Kidney (tissue), 13 donors: ENCODE measurements at regions not wholly inside any gene's neighbourhood (a gene's known extent, or its start where the extent isn't known, plus 50 kb on each side); places are given as distances from the start of the nearest gene placed in this dataset.

Experiments
- DNase-seq, 5 donors: peaks; one replicate each; pipeline ENCODE4 v3.0.0-alpha.2; 2013 to 2020
- FAIRE-seq: peaks from 2 replicates; lab custom pipeline; 2012; peaks lifted over from hg19 to GRCh38; lab: Jason Lieb, UNC
- H3K27ac ChIP-seq, 2 donors: one replicate each; pipeline ENCODE4 v1.7.0; 2013; ENCODE audit warnings: low read depth in 2 of 2, low read length in 2 of 2, inconsistent platforms in 1 of 2
- H3K27me3 ChIP-seq: one replicate; pipeline ENCODE4 v1.7.1; 2013; ENCODE audit warnings: low read length, inconsistent platforms; ENCODE audit not compliant: control insufficient read depth, insufficient read depth
- H3K36me3 ChIP-seq, 3 donors: one replicate each; pipeline versions ENCODE4 v1.7.0 to v1.7.1; 2013; ENCODE audit warnings: low read length in 3 of 3, control low read depth in 1 of 3, inconsistent platforms in 1 of 3; ENCODE audit not compliant: insufficient read depth in 3 of 3, control insufficient read depth in 2 of 3
- H3K4me1 ChIP-seq, 3 donors: one replicate each; pipeline versions ENCODE4 v1.7.0 to v1.7.1; 2013; ENCODE audit warnings: low read length in 3 of 3, inconsistent platforms in 1 of 3, low read depth in 1 of 3; ENCODE audit not compliant: control insufficient read depth in 2 of 3, insufficient read depth in 2 of 3
- H3K4me3 ChIP-seq, 3 donors: one replicate each; pipeline versions ENCODE4 v1.7.0 to v1.8.1; 2013; ENCODE audit warnings: low read length in 3 of 3, control low read depth in 1 of 3, inconsistent platforms in 1 of 3
- H3K9ac ChIP-seq, 3 donors: one replicate each; pipeline versions ENCODE4 v1.7.0 to v1.7.1; 2013; ENCODE audit warnings: low read length in 3 of 3, control low read depth in 1 of 3, inconsistent platforms in 1 of 3
- H3K9me3 ChIP-seq, 3 donors: one replicate each; pipeline versions ENCODE4 v1.7.0 to v1.7.1; 2013; ENCODE audit warnings: low read length in 3 of 3, control low read depth in 1 of 3, inconsistent platforms in 1 of 3; ENCODE audit not compliant: control insufficient read depth in 2 of 3, insufficient read depth in 1 of 3
- intact Hi-C: fragments of 100-400 bp; cut with DNase I; formaldehyde crosslinking; loops from one replicate; pipeline ENCODE4 v1.11.1; 2022
- TF ChIP-seq, protein P1 (sequence below): IDR thresholded peaks from 3 replicates; pipeline ENCODE4 v1.5.1; 2012; ENCODE audit warnings: mild to moderate bottlenecking, moderate library complexity, borderline replicate concordance; ENCODE audit not compliant: insufficient read depth; ENCODE audit errors: extremely low read depth
- donor health status: control.
- donor health status: control.
- donor health status: control.
- donor health status: control.
- donor health status: control.
- donor health status: DM: yes; HTN: yes; CAD: no.
- donor health status: Normal renal cell carcinoma (clear cell type).

DNA sequence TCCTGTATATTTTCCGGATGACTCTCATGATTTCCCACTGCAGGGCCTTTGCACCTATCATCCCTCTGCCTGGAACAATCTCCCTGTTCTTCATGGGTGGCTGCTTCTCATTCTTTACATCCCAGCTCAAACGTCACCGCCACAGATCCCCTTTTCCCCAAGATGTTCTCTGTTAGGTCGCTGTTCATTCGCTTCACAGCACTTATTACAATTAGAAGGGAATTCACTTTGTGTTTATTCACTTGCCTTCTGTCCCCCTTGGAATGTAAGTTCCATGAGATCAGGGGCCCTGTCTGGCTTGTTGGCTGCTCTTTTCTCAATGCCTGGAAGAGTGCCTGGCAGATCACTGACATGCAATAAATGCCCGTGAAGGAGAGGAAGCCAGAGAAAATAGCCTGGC is 106.7 kb downstream of the FOXI3 start:
- no peak overlapping the region for H3K4me3 ChIP-seq
- intact Hi-C loops: no loop called here
- H3K9me3 ChIP-seq: no peaks in the 10 kb centered on the region
- FAIRE-seq: no peak
- H3K27me3 ChIP-seq: no peaks in the 10 kb centered on the region
- TF ChIP-seq, protein P1, sequence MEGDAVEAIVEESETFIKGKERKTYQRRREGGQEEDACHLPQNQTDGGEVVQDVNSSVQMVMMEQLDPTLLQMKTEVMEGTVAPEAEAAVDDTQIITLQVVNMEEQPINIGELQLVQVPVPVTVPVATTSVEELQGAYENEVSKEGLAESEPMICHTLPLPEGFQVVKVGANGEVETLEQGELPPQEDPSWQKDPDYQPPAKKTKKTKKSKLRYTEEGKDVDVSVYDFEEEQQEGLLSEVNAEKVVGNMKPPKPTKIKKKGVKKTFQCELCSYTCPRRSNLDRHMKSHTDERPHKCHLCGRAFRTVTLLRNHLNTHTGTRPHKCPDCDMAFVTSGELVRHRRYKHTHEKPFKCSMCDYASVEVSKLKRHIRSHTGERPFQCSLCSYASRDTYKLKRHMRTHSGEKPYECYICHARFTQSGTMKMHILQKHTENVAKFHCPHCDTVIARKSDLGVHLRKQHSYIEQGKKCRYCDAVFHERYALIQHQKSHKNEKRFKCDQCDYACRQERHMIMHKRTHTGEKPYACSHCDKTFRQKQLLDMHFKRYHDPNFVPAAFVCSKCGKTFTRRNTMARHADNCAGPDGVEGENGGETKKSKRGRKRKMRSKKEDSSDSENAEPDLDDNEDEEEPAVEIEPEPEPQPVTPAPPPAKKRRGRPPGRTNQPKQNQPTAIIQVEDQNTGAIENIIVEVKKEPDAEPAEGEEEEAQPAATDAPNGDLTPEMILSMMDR: no peak
- no peak for DNase-seq
- no peak overlapping the region for H3K27ac ChIP-seq
- H3K36me3 ChIP-seq: no peaks in the 10 kb centered on the region
- H3K9ac ChIP-seq: no peak overlapping the region
- peaks cover 0 to 1% (median 0%) of the 10 kb centered on the region in 3 donors for H3K4me1 ChIP-seq

DNA sequence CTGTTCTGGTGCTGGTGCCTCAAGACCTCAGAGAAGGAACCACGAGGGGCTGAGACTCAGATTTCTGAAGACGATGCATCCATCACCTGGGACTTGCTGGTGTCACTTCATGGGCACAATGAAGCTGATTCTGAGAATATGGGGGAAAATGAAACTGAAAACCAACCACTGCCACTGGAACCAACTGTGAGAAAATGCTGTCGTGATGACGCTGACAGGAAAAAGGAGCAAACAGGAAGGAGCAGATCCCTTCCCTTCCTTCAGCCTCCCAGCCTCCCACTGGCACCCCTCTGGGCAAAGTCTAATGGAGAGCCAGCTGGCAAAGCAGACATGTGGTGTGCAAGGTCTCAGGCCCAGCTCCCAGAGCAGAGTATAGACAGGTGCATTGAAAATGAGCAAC is 109.7 kb downstream of the FOXI3 start:
- intact Hi-C loops: no loop called here
- FAIRE-seq (no peak), DNase-seq (no peak)
- Histone ChIP-seq H3K27me3 (no peaks in the 10 kb centered on the region), H3K4me3 (no peak overlapping the region), H3K9me3 (no peaks in the 10 kb centered on the region), H3K27ac (no peak overlapping the region), H3K4me1 (no peaks in the 10 kb centered on the region), H3K9ac (no peak overlapping the region), H3K36me3 (no peaks in the 10 kb centered on the region)
- TF ChIP-seq, protein P1: no peak

DNA sequence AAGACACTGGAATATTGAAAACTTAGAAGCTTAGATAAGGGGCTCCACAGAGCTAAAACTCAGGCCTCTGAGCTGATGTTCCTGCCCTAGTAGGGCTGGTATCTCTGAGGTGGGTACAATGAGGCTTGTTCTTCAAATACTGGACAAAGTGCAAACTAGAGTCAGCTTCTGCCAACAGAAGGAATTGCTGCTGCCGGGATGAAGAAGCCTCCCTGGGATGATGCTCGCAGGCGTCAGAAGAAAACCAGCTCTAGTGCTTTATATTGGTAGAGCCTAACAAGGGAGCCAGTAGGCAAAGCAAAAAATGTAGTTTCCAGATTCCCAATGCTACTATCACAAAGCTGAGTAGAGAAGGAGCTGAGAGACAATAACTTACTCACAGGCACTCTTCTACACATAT is 118.1 kb downstream of the FOXI3 start:
- Histone ChIP-seq H3K36me3 (no peaks in the 10 kb centered on the region), H3K4me3 (no peak overlapping the region), H3K9ac (no peak overlapping the region), H3K9me3 (no peaks in the 10 kb centered on the region), H3K27me3 (no peaks in the 10 kb centered on the region), H3K27ac (no peak overlapping the region), H3K4me1 (no peaks in the 10 kb centered on the region)
- intact Hi-C loops: no loop called here
- DNase-seq (no peak), FAIRE-seq (no peak)
- TF ChIP-seq, protein P1: no peak

DNA sequence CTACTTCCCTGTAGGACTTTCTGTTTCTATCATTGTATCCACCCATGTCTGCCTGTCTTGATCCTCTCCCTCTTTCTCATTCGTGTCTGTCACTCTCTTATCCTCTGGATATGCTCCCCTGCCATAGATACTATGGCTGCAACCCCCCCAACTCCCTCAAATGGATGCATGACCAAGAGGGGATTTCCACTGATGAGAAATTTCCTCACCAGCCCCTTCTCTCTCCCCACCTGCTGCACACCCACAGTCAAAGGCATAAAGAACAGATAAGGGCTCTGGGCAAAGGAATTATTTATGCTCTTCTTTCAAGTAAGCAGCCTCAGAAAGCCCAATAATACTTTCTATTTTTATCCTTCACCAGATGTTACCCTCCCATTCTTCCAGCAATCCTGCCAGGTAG is 121.3 kb downstream of the FOXI3 start:
- Histone ChIP-seq H3K4me1 (no peaks in the 10 kb centered on the region), H3K9ac (no peak overlapping the region), H3K9me3 (no peaks in the 10 kb centered on the region), H3K4me3 (no peak overlapping the region), H3K36me3 (no peaks in the 10 kb centered on the region), H3K27ac (no peak overlapping the region), H3K27me3 (no peaks in the 10 kb centered on the region)
- intact Hi-C loops: no loop called here
- DNase-seq (no peak), FAIRE-seq (no peak)
- TF ChIP-seq, protein P1: no peak
